ENCODE measurements at regions not wholly inside any gene's neighbourhood (a gene's known extent, or its start where the extent isn't known, plus 50 kb on each side); places are given as distances from the start of the nearest gene placed in this dataset.

- no peak for DNase-seq (ENCODE audit: low spot score)
These were observed 436.7 kb upstream of the MDFIC2 start for GRCh38 chr3:70749122-70749521.

DNA sequence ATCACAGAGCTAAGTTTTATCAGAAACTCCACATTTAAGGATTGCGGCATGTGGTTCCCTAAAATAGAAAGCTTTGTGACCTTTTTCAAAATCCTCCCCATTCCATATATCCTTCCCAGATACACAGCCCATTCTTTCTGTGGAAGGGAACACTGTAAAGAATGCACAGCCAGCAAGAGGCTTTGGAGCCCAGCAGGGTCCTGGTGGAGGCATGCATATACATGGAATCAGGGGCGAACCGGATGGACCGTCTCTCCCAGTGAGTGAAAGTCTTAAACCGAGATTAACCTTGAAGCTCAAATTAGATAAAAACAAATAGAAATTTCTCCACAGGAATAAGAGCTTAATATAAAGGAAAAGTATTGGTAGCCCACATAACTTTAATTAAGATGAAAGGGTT lies 436.2 kb upstream of the MDFIC2 start:
- intact Hi-C loops (cut with DNase I): no loop called here
- DNase-seq (ENCODE audit: low spot score): no peak

More at GRCh38 chr3:70749122-70749521, 436.7 kb upstream of the MDFIC2 start:
- intact Hi-C loops (cut with DNase I): no loop called here

DNA sequence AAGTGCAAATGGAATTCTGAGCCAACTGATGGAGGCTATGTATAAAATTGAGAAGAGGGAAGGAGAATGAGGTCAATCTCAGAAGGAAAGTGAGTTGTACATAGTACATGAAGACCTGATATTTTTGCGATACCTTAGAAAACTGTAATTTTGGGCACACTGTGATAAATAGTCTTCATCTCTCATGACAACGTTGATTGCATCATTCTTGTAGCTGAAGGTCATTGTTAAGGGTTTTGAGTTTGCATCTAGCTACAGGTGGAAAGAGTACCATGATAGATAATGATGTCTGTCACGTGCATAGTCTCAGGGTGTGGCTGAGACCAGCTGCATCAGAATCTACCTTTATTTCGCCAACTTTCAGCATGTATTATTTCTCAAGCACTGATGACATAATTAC lies 435.4 kb upstream of the MDFIC2 start:
- no peak for DNase-seq (ENCODE audit: low spot score)
- intact Hi-C loops (cut with DNase I): no loop called here

DNA sequence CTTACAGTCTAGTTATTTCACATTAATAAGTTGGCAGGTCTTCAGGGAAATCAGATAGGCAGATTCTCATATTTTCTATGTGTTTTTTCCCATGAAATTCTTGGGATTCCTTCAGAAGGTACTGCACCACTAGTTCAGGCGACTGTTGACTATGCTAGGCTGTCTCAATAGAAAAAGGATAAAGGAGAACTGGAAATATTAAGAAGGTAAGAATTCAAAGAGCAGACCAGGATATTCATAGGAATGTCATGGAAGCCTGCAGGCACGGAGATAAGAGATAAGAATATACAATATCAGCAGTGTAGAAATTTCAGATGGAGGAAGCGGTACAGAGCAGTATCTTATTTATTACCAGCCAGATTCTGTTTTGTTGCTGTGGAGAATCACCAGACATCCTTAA lies 432.1 kb upstream of the MDFIC2 start:
- intact Hi-C loops (cut with DNase I): no loop called here
- DNase-seq (ENCODE audit: low spot score): no peak

- no peak for DNase-seq (ENCODE audit: low spot score)
- intact Hi-C loops (cut with DNase I): no loop called here
These were observed 431.3 kb upstream of the MDFIC2 start for GRCh38 chr3:70743754-70744153.

DNA sequence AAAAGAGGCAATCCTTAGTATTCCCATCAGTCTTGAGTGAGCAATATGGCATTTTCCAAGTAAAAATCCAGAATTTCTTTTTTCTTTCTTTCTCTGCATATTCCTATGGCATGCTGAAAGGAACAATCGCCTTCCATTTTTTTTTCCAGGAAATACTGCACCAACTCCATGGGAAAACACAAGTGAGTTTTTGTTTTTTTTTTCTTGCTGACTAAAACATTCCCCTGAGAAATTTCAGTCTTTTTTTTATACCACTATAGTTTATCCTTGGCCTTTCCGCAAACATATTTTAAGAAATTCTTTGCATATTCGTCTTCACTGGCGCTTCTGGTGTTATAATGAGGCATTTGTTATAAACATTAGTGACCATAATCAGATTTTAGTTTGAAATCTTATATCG lies 429.6 kb upstream of the MDFIC2 start:
- no peak for DNase-seq (ENCODE audit: low spot score)
- intact Hi-C loops (cut with DNase I): no loop called here

GRCh38 chr3:70740872-70741271 lies 428.4 kb upstream of the MDFIC2 start:
- no peak for DNase-seq (ENCODE audit: low spot score)
- intact Hi-C loops (cut with DNase I): no loop called here

DNA sequence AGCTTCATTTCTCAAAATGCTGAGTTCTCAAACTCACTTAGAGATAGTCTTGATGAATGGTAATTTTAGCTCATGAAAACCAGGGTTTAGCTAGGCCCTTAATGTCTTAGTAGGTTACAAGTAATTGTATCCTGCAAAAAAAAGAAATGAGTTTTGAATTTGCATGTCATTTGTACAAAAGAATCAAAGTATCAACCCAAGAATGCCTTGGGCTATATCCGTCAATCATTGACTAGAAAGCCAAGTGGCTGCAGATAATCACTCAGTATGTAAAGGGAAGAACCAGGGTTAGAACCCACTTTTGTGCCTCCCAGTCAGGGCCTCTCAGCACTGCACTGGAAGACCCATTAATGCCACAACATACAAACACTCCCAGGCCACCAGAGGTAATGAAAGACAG lies 427.6 kb upstream of the MDFIC2 start:
- no peak for DNase-seq (ENCODE audit: low spot score)
- intact Hi-C loops (cut with DNase I): no loop called here

DNA sequence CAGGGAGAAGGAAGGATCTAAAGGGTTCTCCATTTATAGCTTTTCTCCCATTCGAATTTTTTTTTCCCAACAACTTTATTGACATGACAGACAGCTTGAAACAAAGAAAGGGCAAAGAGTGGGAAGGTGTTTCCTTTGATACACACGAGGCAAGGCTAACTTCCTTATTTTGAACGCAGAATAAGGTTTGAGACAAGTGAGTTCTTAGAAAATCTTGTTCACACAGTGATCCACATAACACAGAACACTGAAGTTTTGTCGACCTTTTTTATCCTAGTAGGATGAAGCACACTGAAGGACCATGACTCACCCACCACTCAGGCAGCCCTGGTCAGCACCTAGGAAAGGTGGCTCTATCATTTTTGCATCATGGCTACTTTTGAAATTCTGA lies 425.8 kb upstream of the MDFIC2 start:
- DNase-seq (ENCODE audit: low spot score): no peak
- intact Hi-C loops (cut with DNase I): no loop called here

DNA sequence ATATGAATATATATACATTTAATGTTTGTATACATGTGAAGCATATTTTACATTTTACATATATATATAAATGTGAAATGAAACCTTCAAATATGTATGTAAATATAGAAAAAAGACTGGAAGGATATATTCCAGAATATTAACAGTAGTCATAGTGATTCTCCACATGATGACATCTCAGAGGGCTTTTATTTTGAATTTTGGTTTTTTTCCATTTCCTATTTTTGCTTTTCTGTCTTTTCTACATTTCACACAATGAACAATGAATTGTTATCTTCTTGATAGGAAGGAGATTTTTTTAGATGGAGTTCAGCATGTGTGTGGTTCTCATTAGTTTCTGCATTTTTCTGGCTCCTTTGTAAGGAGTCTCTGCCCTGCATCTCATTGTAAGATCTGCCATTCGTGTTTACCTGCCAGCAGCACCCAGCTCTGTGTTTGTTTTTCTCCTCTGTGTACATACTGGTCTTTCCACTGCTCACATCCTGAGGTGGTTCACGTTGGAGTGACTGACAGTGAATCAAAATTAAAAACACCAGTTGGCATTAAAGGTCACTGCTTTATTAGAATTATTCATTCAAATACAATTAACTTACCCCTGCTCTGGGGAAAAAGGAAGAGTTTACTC lies 425.3 kb upstream of the MDFIC2 start:
- no peak for DNase-seq (ENCODE audit: low spot score)
- intact Hi-C loops (cut with DNase I): no loop called here

- DNase-seq (ENCODE audit: low spot score): no peak
- intact Hi-C loops (cut with DNase I): no loop called here
These were observed 423.6 kb upstream of the MDFIC2 start for GRCh38 chr3:70736009-70736408.

DNA sequence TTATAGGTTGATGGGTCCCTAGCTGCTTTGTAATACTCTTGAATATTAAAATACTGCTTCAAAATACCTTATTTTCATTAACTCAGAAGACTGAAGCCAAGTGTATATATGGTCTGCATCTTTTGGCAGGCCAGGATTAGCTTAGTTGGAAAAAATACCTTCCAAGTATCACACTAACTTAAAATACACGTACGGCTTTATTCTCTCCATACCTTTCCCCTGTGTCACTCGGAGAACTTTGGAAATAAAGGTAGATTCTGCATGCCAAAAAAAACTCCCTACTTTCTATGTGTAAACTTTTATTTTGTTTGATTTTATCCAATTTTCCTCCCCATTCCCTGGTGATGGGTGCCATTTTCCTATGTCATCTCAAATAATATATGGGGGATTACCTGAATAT lies 422.3 kb upstream of the MDFIC2 start:
- DNase-seq (ENCODE audit: low spot score): no peak
- intact Hi-C loops (cut with DNase I): no loop called here

GRCh38 chr3:70731046-70731445 lies 418.6 kb upstream of the MDFIC2 start:
- DNase-seq (ENCODE audit: low spot score): no peak
- intact Hi-C loops (cut with DNase I): no loop called here

DNA sequence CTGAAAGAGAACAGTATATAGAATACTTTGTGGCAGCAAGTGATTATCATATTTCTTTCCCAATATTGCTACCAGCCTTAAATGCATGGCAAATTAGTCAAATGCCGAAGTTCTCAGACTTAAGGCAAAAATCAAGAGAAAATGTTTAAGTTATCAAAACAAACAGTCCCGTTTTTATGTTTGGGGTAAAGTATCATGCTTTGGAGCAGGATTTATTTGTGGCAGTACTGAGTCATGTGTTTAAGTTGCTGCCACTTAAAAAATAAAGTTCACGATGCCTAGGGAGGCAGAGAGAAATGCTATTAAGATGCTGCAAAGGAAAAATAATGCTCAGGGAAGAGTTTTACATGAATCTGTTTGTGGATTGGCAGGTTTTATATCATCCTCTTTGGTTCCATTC lies 417.4 kb upstream of the MDFIC2 start:
- intact Hi-C loops (cut with DNase I): no loop called here
- no peak for DNase-seq (ENCODE audit: low spot score)

DNA sequence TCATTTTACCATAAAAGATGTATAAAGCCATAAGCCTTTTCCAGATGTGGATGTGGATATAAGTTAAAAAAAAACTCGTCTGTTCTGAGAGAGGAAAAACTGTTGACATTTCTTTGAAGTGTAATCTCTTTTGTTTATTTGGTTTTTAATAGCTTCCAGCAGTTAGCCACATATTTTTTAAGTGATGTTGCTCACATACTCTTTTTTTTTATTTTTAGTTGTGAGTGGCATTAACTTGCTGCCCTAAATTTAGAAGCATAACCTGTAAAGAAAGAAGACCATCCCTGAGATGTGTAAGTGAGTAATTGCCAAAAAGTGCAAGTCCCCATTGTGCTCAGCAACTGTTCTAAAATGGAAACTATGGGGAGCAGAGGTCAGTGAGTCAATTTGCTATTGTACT lies 415.9 kb upstream of the MDFIC2 start:
- intact Hi-C loops (cut with DNase I): no loop called here
- DNase-seq (ENCODE audit: low spot score): no peak

GRCh38 chr3:70726961-70727360 lies 414.5 kb upstream of the MDFIC2 start:
- intact Hi-C loops (cut with DNase I): no loop called here
- DNase-seq (ENCODE audit: low spot score): no peak

DNA sequence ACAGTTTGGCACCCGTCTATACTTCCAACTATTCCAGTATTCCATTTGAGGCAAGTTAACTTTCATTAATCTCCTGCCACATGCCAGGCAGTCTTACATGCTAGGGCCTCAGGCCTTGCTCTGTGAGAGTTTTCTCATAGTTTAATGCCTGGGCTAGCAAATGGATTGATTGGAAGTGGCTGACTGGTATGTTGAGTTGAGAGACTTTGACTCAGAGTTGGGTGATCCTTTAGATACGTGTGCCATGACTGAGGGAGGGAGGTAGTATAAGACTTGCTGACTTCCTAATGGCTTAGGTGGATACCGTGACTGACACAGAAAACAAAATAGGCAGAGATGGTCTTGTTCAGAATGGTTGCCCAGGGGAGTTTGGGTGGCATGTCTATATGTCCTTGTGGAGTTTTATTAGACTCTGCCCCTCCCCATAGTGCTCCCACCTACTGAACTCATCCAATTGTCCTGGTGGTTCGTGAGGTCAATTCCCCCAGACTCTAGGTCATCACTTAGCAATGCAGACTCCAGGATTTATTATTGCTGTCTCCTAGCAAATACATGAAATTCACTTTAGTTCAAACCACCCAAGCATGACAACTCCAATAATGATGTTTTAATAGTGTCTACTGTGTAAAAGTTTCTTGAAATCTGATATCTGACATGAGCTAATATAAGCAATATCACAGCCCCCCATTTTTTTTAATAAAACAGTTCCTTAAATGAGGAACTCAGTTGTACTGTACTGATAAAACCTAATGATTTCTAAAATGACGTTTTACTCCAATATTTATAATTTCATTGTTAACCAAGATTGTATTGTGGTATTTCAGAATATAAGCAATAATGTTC lies 413.9 kb upstream of the MDFIC2 start:
- DNase-seq (ENCODE audit: low spot score): no peak
- intact Hi-C loops (cut with DNase I): no loop called here

DNA sequence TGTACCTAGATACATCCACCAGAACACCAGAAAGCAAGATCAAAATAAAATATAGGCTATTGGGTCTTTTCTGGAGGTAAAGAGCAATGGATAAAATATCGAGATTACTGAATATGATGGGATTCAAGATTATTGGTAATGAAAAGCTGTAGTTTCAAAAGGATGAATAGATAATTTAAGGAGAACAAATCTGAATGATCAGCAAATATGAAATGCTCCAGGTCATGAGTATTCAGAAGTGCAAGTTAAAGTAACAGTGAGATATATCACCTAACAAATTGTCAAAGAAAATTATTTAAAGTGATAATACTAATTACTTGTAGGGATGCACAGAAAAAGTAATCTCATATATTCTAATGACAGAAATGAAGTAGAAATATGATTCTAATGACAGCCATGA lies 409.6 kb upstream of the MDFIC2 start:
- intact Hi-C loops (cut with DNase I): no loop called here
- no peak for DNase-seq (ENCODE audit: low spot score)

DNA sequence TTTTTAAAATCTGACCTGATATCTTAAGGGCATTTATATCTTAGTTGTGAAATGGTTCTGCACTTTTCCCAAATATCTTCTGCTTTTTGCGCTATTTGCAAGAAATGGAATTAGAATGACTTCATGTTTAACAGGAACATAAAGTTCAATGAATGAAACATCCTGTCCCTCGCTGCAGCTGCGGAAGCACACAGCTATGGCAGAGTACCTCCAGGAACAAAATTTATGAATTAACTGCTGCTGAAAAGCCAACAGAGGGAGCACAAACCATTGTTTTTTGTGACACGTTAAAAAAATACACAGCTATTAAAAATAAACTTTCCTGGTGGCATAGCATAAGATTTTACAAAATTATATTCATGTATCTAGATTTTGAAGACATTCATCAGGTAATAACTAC lies 404.4 kb upstream of the MDFIC2 start:
- DNase-seq (ENCODE audit: low spot score): peak; percentile 69
- intact Hi-C loops (cut with DNase I): loop anchor here (5.0 to 10.0 kb wide), 3 partner anchors 585 to 868 kb away; partner anchors contain the start of gene FOXP1 (in 1 of the 2)

DNA sequence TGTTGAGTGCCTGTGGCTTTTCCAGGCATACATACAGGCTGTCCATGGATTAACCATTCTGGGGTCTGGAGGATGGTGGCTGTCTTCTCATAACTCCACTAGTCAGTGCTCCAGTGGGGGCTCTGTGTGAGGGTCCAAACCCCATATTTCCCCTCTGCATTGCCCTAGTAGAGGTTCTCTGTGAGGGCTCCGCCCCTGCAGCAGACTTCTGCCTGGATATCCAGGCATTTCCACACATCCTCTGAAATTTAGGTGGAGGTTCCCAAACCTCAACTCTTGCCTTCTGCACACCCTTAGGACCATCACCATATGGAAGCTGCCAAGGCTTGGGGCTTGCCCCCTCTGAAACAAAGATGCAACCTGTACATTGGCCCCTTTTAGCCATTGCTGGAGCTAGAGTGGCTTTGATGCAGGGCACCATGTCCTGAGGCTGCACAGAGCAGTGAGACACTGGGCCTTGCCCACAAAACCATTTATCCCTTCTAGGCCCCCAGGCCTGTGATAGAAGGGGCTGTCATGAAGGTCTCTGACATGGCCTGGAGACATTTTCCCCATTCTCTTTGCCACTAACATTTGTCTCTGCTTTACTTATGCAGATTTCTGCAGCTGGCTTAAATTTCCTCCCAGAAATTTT lies 400.1 kb upstream of the MDFIC2 start:
- intact Hi-C loops (cut with DNase I): loop anchor here in 1 of 2 donors (10.0 kb wide), 2 partner anchors 592 to 872 kb away; partner anchors contain the start of gene FOXP1
- DNase-seq (ENCODE audit: low spot score): no peak
